ENCODE measurements at regions not wholly inside any gene's neighbourhood (a gene's known extent, or its start where the extent isn't known, plus 50 kb on each side); places are given as distances from the start of the nearest gene placed in this dataset.
"Not testable (repeated sequence)": the region's sequence is repeated elsewhere in the genome, so short reads cannot be mapped to it uniquely, and the experiment has no call there.

DNA sequence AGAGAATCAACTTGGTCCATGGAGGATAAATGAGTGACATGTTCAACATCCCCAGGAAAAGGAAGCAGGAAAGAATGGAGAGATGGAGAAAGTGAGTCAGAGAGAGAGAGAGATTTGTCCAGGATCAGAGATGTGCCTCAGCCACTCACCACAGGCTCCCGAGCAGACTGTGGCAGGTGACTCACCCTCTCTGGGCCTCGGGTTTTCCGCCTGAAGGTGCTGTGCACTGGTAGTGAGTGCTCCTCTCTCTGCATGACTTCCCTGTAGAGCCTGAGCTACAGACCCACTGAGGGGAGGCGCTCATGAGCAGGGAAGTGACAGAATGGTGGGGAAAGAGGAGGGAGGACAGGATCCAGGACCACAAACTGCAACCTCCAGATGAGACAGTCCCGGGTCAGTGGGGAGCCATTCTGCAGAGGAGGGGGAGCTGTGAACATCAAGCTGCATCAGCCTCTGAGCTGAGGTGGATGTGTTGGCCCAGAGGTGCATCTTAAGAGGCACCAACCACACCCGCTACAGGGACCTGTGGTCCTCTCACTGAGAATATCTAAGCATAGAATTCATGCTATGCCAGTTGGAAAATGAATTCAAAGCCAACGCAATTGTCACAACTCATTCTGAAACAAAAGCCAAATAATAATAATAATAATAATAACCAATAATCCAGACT is 433.4 kb downstream of the BRD1 start:
- no peak for DNase-seq

DNA sequence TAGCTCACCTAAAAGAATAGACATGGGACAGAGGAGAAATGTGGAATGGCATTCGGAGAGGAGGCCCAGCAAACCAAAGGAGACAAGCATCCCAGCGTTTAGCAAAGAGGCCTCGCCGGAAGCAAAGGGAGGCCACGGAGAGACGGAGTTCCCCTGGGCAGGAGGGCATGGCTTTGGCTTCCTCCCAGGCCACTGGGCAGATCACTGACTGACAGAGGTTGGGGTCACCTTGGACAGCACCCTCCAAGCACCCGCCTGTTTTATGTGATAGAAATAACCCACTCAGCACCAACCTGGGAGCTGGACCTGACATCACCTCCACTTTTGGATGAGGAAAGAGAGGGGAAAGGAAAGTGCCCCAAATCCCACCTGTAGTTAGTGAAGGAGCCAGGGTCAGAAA is 434.1 kb downstream of the BRD1 start:
- no peak for DNase-seq

GRCh38 chr22:49392841-49393510 is 434.7 kb downstream of the BRD1 start:
- DNase-seq = no peak

DNA sequence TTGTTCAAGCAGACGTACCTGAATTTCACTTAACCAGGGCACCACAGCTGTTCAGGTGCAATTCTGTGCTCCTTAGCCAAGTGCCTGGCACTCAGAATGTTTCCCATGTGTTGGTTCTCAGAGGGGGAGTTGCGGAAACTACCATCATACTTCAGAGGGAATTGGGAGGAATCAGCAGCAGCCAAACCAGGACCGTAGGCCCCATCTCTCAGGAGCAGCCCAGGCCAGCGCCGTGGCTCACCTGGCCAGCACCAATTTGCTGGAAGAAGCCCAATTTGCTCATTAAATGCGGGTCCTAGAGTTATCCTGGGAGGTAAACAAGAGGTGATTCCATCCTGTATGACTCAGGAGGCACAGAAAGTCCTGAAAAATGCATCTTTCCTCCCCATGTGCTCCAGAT is 435.4 kb downstream of the BRD1 start:
- DNase-seq = no peak

GRCh38 chr22:49391436-49391835 is 436.2 kb downstream of the BRD1 start:
- no peak for DNase-seq

DNA sequence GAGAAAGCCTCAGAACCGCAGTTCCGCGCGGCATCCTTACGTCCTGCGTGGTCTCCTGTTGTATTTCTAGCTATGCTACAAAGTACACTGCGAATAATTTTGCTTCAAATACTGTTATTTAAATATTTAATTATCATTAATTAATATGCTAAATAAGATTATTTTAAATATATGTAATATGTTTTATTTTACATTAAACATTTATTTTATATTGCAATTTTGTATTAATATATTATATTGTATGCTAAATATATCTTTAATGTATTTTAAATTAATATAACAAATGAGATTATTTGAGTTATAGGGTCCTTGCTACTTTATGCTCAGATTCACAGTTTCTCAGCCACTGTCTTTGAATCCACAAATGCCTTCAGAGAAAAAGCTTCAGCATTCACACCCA is 436.7 kb downstream of the BRD1 start:
- DNase-seq = no peak

DNA sequence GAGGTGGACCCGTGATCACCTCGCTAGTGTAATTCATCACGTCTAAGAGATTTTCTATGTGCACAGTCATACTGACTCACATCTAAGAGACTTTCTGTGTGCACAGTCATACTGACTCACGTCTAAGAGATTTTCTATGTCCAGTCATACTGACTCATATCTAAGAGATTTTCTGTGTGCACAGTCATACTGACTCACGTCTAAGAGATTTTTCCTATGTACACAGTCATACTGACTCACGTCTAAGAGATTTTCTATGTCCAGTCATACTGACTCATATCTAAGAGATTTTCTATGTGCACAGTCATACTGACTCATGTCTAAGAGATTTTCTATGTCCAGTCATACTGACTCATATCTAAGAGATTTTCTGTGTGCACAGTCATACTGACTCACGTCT is 443.8 kb downstream of the BRD1 start:
- DNase-seq = not testable (repeated sequence)

- no peak for DNase-seq
These were observed 445.3 kb downstream of the BRD1 start for GRCh38 chr22:49382451-49382735.

GRCh38 chr22:49381595-49382450 is 445.9 kb downstream of the BRD1 start:
- no peak for DNase-seq

GRCh38 chr22:49380828-49381114 is 446.9 kb downstream of the BRD1 start:
- DNase-seq = no peak

DNA sequence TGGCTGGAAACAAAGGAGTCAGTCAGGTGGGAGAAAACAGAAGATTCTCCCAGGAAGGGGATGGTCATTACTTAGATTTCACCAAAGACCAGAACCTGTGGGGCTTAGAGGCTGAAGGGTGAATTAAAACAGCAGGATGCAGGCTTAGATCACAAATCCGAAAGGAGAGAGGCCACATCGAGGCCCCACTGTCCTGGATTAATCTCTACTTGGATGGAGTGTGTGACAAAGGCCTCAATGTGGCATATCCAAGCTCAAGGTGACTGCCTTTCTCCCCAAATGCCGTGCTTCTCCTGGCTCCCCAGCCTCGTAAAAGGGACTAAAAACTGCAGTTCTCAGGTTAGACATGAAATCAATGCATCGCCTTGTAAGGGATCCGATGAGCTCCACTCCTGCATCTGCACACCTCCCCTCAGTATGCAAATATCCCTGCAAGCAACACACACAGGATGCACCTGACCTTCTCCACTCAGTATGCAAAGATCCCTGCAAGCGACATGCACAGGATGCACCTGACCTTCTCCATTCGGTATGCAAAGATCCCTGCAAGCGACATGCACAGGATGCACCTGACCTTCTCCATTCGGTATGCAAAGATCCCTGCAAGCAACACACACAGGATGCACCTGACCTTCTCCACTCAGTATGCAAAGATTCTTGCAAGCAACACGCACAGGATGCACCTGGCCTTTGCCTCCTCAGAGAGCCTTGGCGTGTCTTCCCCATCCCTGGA is 447.4 kb downstream of the BRD1 start:
- no peak for DNase-seq

DNA sequence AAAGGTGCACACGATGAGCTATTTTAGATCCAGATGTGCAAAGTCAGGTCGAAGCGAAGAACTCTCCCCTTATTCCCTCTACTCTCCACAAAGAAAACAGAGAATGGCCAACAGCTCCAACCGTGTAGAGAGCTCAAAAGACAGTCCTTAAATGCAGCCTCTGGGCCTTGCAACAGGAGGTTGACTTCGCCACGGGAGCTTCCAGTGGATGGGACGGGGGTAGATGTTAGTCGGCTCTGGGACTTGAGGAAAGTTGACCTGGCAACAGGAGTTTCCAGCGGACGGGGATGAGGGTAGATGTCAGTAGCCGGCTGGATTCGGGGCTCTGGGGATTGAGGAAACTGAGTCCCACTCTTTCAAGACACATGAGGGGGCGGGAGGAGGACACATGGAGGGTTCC is 450.4 kb downstream of the BRD1 start:
- no peak for DNase-seq

DNA sequence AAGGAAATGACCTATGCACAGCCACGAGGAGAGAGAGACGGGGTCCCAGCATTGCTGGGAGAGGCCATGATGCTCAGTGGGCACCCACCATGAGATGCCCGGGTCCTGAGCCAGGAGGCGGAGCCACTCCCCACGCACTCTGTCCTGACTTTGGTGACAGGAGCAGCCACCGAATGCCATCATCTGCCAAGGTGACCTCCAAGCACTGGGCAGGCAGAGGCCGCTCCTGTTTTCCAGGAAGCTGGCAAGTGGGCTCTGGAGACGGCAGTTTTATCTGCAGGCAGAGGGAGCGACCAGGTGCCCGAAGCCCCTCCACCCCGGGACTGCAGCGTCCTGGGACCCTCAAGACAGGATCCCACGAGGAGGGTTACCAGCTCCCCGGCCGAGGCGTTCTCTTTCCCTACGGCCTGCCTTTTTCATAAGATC is 453.9 kb downstream of the BRD1 start:
- DNase-seq = no peak

DNA sequence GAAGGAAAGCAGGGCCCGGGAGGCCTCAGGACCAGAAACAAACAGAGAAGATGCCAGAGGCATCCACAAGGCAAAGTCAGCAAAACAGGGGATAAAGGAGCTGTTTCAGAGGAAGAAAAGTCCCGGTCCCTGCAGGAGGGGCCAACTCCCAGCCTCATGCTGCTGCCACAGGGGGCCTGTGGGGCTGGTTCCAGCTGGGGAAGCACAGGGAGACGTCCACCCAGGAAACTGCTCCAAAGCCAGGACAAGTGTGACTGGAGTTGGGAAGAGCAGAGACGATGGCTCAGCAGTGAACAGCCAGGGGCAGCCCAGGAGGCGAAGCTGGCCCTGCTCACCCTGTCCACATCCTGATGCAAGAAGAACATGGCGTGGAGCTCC is 454.4 kb downstream of the BRD1 start:
- no peak for DNase-seq

GRCh38 chr22:49372530-49373288 is 455.0 kb downstream of the BRD1 start:
- no peak for DNase-seq

- no peak for DNase-seq
These were observed 455.6 kb downstream of the BRD1 start for GRCh38 chr22:49372111-49372529.

DNA sequence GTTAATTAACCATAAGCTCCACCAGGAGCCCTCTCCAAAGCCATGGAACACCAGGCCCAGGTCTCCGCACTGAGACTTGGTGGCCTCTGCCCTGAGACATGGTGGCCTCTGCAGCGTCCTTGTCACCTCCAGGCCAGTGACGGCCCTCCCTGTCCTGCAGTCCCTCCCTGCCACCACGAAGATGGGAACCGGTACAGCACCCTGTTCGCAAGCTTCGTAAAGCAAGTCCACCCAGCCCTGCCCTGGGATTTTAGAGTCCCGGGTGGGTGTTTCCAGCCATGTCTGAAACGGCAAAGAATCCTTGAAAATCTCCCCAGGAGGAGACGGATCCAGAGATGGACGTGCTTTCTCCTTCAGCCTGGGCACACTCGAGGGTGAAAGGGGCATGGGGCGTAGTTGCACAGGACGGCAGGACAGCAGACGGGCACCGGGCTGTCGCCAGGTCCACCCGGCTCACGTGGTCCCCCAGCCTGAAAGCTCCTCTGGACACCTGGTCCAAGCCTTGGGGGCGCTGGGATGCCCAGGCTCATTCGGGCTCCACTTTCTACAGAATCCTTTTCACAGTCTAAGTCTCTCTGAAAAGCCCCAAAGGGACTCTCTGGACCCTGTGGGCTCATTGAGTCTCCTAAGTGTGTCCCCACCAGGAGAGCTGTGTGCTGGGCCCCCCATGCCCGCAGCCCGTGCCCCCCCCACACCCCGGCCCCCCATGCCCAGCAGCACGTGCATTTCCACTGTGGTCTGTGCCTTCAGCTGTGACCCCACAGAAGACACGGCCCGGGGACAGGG is 456.2 kb downstream of the BRD1 start:
- no peak for DNase-seq

- DNase-seq = no peak
These were observed 456.9 kb downstream of the BRD1 start for GRCh38 chr22:49370627-49371301.

- DNase-seq = no peak
These were observed 457.7 kb downstream of the BRD1 start for GRCh38 chr22:49369726-49370626.
